IPS-11a (cell line): ENCODE measurements at regions not wholly inside any gene's neighbourhood (a gene's known extent, or its start where the extent isn't known, plus 50 kb on each side); places are given as distances from the start of the nearest gene placed in this dataset.

Experiments used
- H3K4me3 ChIP-seq: one replicate; pipeline ENCODE4 v1.5.1; 2013; ENCODE audit warnings: low read depth, low read length, control low read depth

GRCh38 chr16:62977876-62978275 is 941.6 kb upstream of the CDH8 start:
- H3K4me3 ChIP-seq: no peak overlapping the region

- no peak overlapping the region for H3K4me3 ChIP-seq
Observed at GRCh38 chr16:62974424-62974823, 938.2 kb upstream of the CDH8 start.

GRCh38 chr16:62970851-62971250 is 934.6 kb upstream of the CDH8 start:
- no peak overlapping the region for H3K4me3 ChIP-seq

- no peak overlapping the region for H3K4me3 ChIP-seq
Observed at GRCh38 chr16:62969711-62970318, 933.6 kb upstream of the CDH8 start.

- no peak overlapping the region for H3K4me3 ChIP-seq
Observed at GRCh38 chr16:62967611-62968010, 931.4 kb upstream of the CDH8 start.

GRCh38 chr16:62967163-62967562 is 930.9 kb upstream of the CDH8 start:
- H3K4me3 ChIP-seq: no peak overlapping the region

GRCh38 chr16:62966626-62967025 is 930.4 kb upstream of the CDH8 start:
- H3K4me3 ChIP-seq: no peak overlapping the region

- H3K4me3 ChIP-seq: no peak overlapping the region
Observed at GRCh38 chr16:62965831-62966230, 929.6 kb upstream of the CDH8 start.

GRCh38 chr16:62963846-62964245 is 927.6 kb upstream of the CDH8 start:
- H3K4me3 ChIP-seq: no peak overlapping the region

- no peak overlapping the region for H3K4me3 ChIP-seq
Observed at GRCh38 chr16:62955033-62955349, 918.8 kb upstream of the CDH8 start.

- H3K4me3 ChIP-seq: no peak overlapping the region
Observed at GRCh38 chr16:62954144-62955032, 918.1 kb upstream of the CDH8 start.

- H3K4me3 ChIP-seq: no peak overlapping the region
Observed at GRCh38 chr16:62950351-62950750, 914.1 kb upstream of the CDH8 start.

- no peak overlapping the region for H3K4me3 ChIP-seq
Observed at GRCh38 chr16:62940569-62940968, 904.3 kb upstream of the CDH8 start.

GRCh38 chr16:62939687-62940086 is 903.4 kb upstream of the CDH8 start:
- H3K4me3 ChIP-seq: no peak overlapping the region

GRCh38 chr16:62933929-62934328 is 897.7 kb upstream of the CDH8 start:
- H3K4me3 ChIP-seq: no peak overlapping the region

GRCh38 chr16:62929593-62929992 is 893.4 kb upstream of the CDH8 start:
- H3K4me3 ChIP-seq: no peak overlapping the region

GRCh38 chr16:62927122-62927521 is 890.9 kb upstream of the CDH8 start:
- H3K4me3 ChIP-seq: no peak overlapping the region

- H3K4me3 ChIP-seq: no peak overlapping the region
Observed at GRCh38 chr16:62926121-62926801, 890.0 kb upstream of the CDH8 start.

GRCh38 chr16:62921904-62922303 is 885.7 kb upstream of the CDH8 start:
- no peak overlapping the region for H3K4me3 ChIP-seq

- H3K4me3 ChIP-seq: no peak overlapping the region
Observed at GRCh38 chr16:62913924-62914323, 877.7 kb upstream of the CDH8 start.

- no peak overlapping the region for H3K4me3 ChIP-seq
Observed at GRCh38 chr16:62913333-62913732, 877.1 kb upstream of the CDH8 start.

- no peak overlapping the region for H3K4me3 ChIP-seq
Observed at GRCh38 chr16:62909597-62909996, 873.4 kb upstream of the CDH8 start.
